ENCODE measurements at regions not wholly inside any gene's neighbourhood (a gene's known extent, or its start where the extent isn't known, plus 50 kb on each side); places are given as distances from the start of the nearest gene placed in this dataset.

DNA sequence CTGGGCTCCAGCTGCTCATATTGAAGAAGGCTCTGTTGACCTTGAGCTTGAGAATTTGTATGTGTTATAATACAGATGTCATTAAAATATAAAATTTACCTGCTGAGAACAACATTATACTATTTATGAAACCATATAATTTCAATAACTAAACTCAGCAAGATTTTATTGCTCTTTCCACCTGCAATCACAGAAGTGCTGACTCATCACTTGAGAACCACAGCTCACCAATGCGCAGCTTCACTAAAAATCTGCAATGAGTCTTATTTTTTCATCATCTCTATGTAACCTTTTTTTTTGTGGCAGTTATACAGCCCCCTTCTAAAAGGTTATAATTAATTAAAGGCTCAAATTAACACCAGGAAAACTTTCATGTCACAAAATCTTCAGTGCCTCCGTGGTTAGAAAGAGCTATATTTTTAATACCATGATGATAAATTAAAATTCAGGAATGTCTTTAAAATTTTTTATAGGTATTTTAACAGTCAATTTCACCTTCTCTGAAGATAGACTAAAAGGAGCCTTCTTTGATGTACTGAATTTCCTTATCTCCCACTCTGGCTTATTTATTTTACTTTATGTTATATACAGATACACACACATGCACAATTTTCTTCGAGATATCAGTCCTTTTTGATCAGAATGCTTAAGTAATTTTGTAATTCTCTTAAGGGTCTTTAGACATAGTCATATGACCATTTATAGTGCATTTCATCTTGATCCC is 102.7 kb downstream of the EVX1 start:
- TF ChIP-seq, protein P1, sequence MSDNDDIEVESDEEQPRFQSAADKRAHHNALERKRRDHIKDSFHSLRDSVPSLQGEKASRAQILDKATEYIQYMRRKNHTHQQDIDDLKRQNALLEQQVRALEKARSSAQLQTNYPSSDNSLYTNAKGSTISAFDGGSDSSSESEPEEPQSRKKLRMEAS (IDR thresholded peaks at IDR 0.05; ENCODE audit: low read depth): no peak
- no peak for TF ChIP-seq EZH2phosphoT487 (IDR thresholded peaks at IDR 0.05; ENCODE audit: borderline replicate concordance, low read depth)

Data from SK-N-SH (cell line).